ENCODE measurements at regions not wholly inside any gene's neighbourhood (a gene's known extent, or its start where the extent isn't known, plus 50 kb on each side); places are given as distances from the start of the nearest gene placed in this dataset.

DNA sequence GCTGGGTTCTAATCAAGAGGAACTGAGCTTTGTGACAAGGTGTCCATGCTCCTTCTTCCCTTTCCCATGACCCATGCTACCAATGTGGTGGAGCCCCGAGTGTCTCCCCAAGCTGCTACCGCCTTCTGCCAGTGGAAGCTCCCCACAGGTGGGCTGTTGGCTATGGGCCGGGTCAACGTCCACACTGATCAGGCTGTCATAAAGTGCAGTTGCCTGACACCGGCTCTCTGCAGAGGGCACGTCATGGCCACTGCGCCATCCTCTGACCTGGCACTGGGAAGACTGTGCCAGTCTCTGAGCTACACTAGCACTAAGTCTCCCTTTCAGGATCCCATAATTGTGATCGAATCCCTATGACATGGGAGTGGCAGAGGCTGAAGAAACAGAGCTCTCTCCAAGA, 192.3 kb downstream of the USP12 start:
- CTCF ChIA-PET, result interaction anchor here (1.4 to 8.6 kb wide), 2 partner anchors 381 to 394 kb away, joined by 3 to 73 read pairs; no protein-coding TSS in a partner anchor
- POLR2A ChIA-PET, result no interaction called here
- DNase-seq (ENCODE audit: low read depth, low spot score), result no peak
- H3K4me3 ChIP-seq (ENCODE audit: low read depth, low read length), result no peak overlapping the region
- TF ChIP-seq, protein P1, sequence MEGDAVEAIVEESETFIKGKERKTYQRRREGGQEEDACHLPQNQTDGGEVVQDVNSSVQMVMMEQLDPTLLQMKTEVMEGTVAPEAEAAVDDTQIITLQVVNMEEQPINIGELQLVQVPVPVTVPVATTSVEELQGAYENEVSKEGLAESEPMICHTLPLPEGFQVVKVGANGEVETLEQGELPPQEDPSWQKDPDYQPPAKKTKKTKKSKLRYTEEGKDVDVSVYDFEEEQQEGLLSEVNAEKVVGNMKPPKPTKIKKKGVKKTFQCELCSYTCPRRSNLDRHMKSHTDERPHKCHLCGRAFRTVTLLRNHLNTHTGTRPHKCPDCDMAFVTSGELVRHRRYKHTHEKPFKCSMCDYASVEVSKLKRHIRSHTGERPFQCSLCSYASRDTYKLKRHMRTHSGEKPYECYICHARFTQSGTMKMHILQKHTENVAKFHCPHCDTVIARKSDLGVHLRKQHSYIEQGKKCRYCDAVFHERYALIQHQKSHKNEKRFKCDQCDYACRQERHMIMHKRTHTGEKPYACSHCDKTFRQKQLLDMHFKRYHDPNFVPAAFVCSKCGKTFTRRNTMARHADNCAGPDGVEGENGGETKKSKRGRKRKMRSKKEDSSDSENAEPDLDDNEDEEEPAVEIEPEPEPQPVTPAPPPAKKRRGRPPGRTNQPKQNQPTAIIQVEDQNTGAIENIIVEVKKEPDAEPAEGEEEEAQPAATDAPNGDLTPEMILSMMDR (IDR thresholded peaks at IDR 0.05; ENCODE audit: insufficient read depth, low read length, missing control alignments), result no peak

DNA sequence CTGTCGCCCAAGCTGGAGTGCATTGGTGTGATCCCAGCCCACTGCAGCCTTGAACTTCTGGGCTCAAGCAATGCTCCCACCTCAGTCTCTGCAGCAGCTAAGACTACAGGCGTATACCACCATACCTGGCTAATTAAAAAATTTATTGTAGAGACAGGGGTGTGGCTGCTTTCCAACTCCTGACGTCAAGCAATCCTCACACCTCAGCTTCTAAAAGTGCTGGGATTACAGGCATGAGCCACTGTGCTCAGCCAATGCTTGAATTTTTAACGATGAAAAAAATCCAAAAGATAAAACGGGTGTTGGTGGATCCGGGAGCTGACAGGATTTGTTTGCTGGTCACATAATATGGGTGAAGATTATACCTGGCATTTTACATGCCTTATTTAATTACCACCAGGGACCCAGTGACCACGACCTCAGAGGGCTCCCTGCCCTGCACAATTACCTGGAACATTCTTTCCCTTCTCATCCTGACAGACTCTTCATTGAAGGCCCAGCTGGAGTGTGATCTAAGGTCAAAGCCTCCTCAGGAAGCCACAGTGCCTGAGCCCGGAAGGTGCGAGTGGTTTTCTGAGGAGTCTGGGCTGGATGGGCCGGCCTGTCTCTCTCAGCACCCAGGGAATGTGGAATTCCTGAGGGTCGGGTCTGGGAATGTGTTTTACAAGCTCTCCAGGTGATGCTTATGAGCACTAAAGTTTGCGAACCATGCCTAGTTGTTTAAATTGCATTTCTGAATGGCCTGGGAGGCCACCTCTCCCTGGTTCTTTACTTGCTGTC, 193.3 kb downstream of the USP12 start:
- H3K4me3 ChIP-seq (ENCODE audit: low read depth, low read length), result no peak overlapping the region
- CTCF ChIA-PET, result interaction anchor here (8.6 kb wide), 1 partner anchor 382 kb away, joined by 73 read pairs; no protein-coding TSS in a partner anchor
- TF ChIP-seq, protein P1 (IDR thresholded peaks at IDR 0.05; ENCODE audit: insufficient read depth, low read length, missing control alignments), result no peak
- POLR2A ChIA-PET, result interaction anchor here (0.6 kb wide), 1 partner anchor 53 kb away, joined by 3 read pairs; no protein-coding TSS in a partner anchor
- no peak for DNase-seq (ENCODE audit: low read depth, low spot score)

DNA sequence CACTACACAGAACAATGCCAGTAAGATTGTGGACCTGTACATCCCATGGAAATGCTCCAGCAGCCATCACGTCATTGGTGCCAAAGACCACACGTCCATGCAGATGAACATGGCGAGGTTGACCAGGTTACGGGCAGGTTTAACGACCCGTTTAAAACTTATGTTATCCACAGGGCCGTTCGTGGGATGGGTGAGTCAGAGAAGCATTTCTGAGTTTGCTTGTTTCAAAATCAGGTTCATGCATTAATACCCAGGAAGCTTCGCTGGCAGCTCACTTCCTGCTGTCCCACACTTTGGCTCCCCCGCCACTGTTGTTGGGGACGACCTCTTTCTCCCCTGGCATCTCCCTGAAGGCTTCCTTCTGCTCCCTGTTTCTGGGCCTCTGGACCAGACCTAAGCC, 194.1 kb downstream of the USP12 start:
- DNase-seq (ENCODE audit: low read depth, low spot score), result no peak
- no peak overlapping the region for H3K4me3 ChIP-seq (ENCODE audit: low read depth, low read length)
- ChIA-PET POLR2A (no interaction called here), CTCF (interaction anchor here (8.6 kb wide), 1 partner anchor 383 kb away, joined by 73 read pairs; no protein-coding TSS in a partner anchor)
- TF ChIP-seq, protein P1 (IDR thresholded peaks at IDR 0.05; ENCODE audit: insufficient read depth, low read length, missing control alignments), result no peak

DNA sequence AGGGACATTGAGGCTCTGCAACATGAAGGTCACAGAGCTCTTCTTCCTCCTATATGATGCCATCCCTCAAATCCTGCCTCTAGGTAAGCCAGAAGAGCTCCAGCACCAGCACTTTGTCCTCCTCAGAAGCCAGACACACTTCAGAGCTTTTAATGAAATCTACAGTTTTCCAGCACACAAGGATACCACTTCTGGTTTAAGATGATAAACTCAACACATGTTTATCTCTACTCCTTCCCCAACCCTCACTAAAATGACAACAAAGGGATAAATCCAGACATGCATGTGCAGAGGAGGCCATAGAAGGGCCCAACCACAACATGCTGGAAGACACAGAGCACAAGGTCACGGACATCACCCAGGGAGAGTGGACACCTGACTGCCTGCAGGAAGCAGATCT, 195.3 kb downstream of the USP12 start:
- TF ChIP-seq, protein P1 (IDR thresholded peaks at IDR 0.05; ENCODE audit: insufficient read depth, low read length, missing control alignments), result no peak
- POLR2A ChIA-PET, result no interaction called here
- CTCF ChIA-PET, result interaction anchor here (1.4 to 8.6 kb wide), 3 partner anchors 9 to 384 kb away, joined by 4 to 73 read pairs (median 15); no protein-coding TSS in a partner anchor
- DNase-seq (ENCODE audit: low read depth, low spot score), result no peak
- H3K4me3 ChIP-seq (ENCODE audit: low read depth, low read length), result no peak overlapping the region

DNA sequence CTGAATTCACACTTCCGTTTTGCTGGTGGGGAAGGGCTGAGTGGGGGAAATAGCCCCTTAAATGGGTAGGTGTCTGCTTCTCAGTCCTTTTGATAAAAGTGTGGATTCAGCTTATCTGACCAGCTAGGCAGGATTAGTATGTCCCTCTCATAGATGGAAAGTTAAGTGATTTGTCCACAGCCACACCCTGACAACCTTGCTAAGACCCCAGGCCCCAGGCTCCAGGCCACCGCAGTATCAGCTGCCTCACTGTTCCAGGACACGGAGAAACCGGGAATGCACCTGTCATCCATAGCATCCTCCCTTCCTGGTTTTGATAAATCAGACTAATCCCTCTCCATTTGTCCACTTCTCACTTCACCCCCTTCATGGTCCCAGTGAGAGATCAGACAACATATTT, 197.7 kb downstream of the USP12 start:
- DNase-seq (ENCODE audit: low read depth, low spot score), result no peak
- TF ChIP-seq, protein P1 (IDR thresholded peaks at IDR 0.05; ENCODE audit: insufficient read depth, low read length, missing control alignments), result no peak
- ChIA-PET CTCF (interaction anchor here (1.1 to 8.6 kb wide), 3 partner anchors 11 to 387 kb away, joined by 4 to 73 read pairs (median 15); no protein-coding TSS in a partner anchor), POLR2A (interaction anchor here (0.9 kb wide), 1 partner anchor 9 kb away, joined by 5 read pairs; no protein-coding TSS in a partner anchor)
- H3K4me3 ChIP-seq (ENCODE audit: low read depth, low read length), result no peak overlapping the region

DNA sequence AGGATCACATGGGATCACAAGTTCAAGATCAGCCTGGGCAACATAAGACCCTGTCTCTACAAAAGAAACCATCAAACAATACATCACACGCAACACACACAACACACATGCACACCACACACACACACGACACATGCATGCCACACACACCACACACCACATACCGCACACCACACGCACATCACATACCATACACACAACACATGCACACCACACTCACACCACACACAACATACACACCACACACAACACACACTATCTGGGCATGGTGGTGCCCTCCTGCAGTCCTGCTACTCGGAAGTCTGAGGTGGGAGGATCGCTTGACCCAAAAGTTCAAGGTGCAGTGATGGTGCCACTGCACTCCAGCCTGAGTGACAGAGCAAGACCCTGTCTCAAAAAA, 198.3 kb downstream of the USP12 start:
- POLR2A ChIA-PET, result no interaction called here
- CTCF ChIA-PET, result interaction anchor here (1.6 to 8.6 kb wide), 4 partner anchors 10 to 389 kb away, joined by 4 to 73 read pairs (median 8); no protein-coding TSS in a partner anchor
- H3K4me3 ChIP-seq (ENCODE audit: low read depth, low read length), result no peak overlapping the region
- TF ChIP-seq, protein P1 (IDR thresholded peaks at IDR 0.05; ENCODE audit: insufficient read depth, low read length, missing control alignments), result no peak
- no peak for DNase-seq (ENCODE audit: low read depth, low spot score)
